ENCODE measurements at regions not wholly inside any gene's neighbourhood (a gene's known extent, or its start where the extent isn't known, plus 50 kb on each side); places are given as distances from the start of the nearest gene placed in this dataset.

- Mint-ChIP-seq H3K9me3 (peaks cover 8% of the 10 kb centered on the region), H3K4me1 (no peaks in the 10 kb centered on the region), H3K36me3 (ENCODE audit: low read depth) (no peaks in the 10 kb centered on the region), H3K27ac (no peak overlapping the region), H3K4me3 (no peak overlapping the region), H3K27me3 (no peaks in the 10 kb centered on the region)
- ATAC-seq (no peak), DNase-seq (no peak)
Observed at GRCh38 chr10:105785721-105786120, 1144.6 kb downstream of the SORCS3 start.

- DNase-seq (no peak), ATAC-seq (no peak)
- Mint-ChIP-seq H3K4me3 (no peak overlapping the region), H3K9me3 (peaks cover 8% of the 10 kb centered on the region), H3K36me3 (ENCODE audit: low read depth) (no peaks in the 10 kb centered on the region), H3K27ac (no peak overlapping the region), H3K4me1 (no peaks in the 10 kb centered on the region), H3K27me3 (no peaks in the 10 kb centered on the region)
Observed at GRCh38 chr10:105783936-105784483, 1142.9 kb downstream of the SORCS3 start.

DNA sequence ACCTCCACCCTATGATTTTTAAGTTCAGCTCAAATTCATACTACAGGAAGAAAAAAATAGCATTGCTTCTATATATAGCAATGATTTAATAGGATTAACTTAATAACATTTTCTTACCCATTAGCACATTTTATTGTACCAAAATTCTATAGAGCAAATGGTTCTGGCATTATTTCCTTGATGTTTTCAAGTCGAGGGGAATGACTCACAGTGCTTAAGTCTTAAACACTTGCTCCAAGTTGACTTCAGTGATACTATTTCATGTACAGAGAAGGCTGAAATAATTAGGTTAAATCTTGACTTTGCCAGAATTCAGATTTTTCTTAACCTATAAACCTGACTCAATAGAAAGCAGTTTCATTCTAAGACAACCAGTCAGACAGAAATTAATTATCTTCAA is 1133.8 kb downstream of the SORCS3 start:
- no peak overlapping the region for H3K27ac Mint-ChIP-seq
- H3K36me3 Mint-ChIP-seq (ENCODE audit: low read depth), result no peaks in the 10 kb centered on the region
- DNase-seq (no peak), ATAC-seq (no peak)
- no peaks in the 10 kb centered on the region for H3K9me3 Mint-ChIP-seq
- H3K4me1 Mint-ChIP-seq, result no peaks in the 10 kb centered on the region
- no peak overlapping the region for H3K4me3 Mint-ChIP-seq
- no peaks in the 10 kb centered on the region for H3K27me3 Mint-ChIP-seq

DNA sequence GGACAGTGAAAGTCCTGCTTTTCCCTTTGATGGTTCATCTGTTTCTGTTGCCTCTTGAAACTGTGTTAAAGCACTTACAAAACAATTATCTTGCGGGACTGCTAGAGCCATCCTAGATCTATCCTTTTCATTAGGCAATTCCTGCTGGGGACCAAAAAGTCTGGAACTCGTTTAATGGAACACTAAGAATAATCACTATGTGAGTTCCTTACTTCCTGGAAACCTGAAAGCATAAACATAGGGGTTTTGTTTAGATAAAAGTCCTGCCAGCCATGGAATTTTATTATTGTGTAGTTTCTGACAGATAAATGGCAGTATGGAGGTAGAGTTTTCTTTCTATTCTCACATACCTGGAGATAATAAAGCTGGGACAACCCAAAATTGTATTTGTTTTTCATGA is 1133.3 kb downstream of the SORCS3 start:
- H3K4me3 Mint-ChIP-seq, result no peak overlapping the region
- H3K27me3 Mint-ChIP-seq, result no peaks in the 10 kb centered on the region
- no peak overlapping the region for H3K27ac Mint-ChIP-seq
- no peak for DNase-seq
- no peaks in the 10 kb centered on the region for H3K36me3 Mint-ChIP-seq (ENCODE audit: low read depth)
- H3K9me3 Mint-ChIP-seq, result no peaks in the 10 kb centered on the region
- no peak for ATAC-seq
- no peaks in the 10 kb centered on the region for H3K4me1 Mint-ChIP-seq

DNA sequence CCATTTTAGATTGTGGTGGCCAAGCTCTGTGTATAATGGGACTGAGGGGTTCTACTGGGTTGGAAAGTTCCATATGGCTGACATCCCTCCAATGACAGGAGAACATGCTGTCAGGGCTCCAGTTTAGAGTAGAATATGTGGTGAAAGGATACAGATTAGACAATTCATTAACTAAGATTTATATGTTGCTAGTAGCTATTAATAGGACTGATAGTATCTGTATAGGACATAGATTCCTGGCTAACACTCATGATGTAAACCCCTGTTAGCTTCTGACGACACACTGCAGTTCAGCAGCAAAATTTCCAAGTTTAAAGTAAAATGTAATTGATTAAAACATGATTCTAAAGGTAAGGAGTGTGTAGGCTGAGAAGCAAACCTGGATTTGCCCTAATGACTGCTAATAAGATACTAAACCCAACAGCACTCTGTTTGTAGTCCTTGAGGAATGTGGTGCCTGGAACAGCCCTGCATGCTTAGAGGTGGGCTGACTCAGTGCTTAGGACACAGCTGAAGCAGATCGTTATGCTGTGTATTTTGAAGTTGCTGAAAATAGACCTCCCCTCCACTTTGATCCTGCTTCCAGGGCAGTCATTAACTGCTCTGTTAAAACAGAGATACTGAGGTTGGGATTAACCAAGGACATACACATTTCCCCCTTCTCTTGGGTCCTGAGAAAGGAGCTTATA is 1129.6 kb downstream of the SORCS3 start:
- DNase-seq (no peak), ATAC-seq (no peak)
- no peaks in the 10 kb centered on the region for H3K36me3 Mint-ChIP-seq (ENCODE audit: low read depth)
- H3K4me1 Mint-ChIP-seq, result no peaks in the 10 kb centered on the region
- H3K27me3 Mint-ChIP-seq, result no peaks in the 10 kb centered on the region
- no peaks in the 10 kb centered on the region for H3K9me3 Mint-ChIP-seq
- no peak overlapping the region for H3K27ac Mint-ChIP-seq
- no peak overlapping the region for H3K4me3 Mint-ChIP-seq

- no peaks in the 10 kb centered on the region for H3K4me1 Mint-ChIP-seq
- H3K4me3 Mint-ChIP-seq, result no peak overlapping the region
- no peaks in the 10 kb centered on the region for H3K27me3 Mint-ChIP-seq
- H3K9me3 Mint-ChIP-seq, result no peaks in the 10 kb centered on the region
- no peaks in the 10 kb centered on the region for H3K36me3 Mint-ChIP-seq (ENCODE audit: low read depth)
- DNase-seq, result no peak
- no peak overlapping the region for H3K27ac Mint-ChIP-seq
- no peak for ATAC-seq
Observed at GRCh38 chr10:105769248-105770184, 1128.4 kb downstream of the SORCS3 start.

DNA sequence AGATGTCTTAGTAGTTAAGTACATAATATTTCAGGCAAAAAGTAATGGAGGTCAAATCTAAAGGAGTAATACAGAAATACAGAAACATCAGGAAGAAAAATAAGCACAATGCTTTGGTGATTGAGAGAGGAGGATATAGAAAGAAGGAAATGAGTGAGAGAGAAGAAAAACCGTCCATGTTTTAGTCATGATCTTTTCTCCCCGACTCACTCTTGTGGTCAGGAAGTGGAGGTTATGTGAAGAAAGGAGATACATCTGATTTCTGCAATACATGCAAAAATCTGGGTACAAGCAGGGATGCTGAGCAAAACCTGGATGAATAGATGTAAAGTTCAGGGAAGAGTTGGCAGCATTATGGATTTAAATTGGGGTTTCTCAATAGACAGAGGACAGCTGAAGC is 1122.5 kb downstream of the SORCS3 start:
- H3K4me1 Mint-ChIP-seq, result no peaks in the 10 kb centered on the region
- H3K27ac Mint-ChIP-seq, result no peak overlapping the region
- H3K36me3 Mint-ChIP-seq (ENCODE audit: low read depth), result no peaks in the 10 kb centered on the region
- H3K4me3 Mint-ChIP-seq, result no peak overlapping the region
- DNase-seq, result no peak
- peaks cover 6% of the 10 kb centered on the region for H3K27me3 Mint-ChIP-seq
- ATAC-seq, result no peak
- H3K9me3 Mint-ChIP-seq, result no peaks in the 10 kb centered on the region

DNA sequence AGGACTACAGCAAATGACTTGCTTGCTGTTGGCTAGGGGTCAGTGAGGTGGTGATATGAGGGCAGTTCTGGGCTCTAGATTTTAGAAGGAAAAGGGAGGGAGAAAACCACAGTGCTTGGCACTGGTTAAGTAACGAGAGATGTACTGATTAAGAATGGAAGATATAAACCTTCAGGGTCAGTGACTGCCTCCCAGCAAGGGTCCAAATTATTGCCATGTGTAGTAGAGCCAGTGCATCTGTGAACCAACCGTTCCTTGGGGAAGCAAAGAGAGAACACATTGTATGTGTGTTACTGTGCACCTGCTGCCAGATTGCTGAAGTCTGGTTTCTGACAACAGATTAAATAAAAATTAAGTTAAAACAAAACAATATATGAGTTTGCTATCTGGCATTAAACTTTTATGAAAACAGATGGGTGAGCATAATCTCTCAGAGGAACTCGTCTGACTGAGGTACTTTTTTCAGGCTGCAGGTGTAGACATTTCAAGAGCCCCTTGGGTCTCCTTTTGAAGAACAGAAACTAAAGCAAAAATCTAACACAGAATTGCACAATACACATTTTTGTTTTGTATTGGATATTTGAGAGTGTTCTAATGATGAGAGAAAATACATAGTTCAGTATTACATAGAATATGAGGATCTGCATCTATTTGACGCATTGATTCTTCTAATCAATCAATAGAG is 1120.6 kb downstream of the SORCS3 start:
- Mint-ChIP-seq H3K27ac (no peak overlapping the region), H3K27me3 (peaks cover 6% of the 10 kb centered on the region), H3K36me3 (ENCODE audit: low read depth) (no peaks in the 10 kb centered on the region), H3K4me1 (no peaks in the 10 kb centered on the region), H3K9me3 (no peaks in the 10 kb centered on the region), H3K4me3 (no peak overlapping the region)
- ATAC-seq, result no peak
- DNase-seq, result no peak

DNA sequence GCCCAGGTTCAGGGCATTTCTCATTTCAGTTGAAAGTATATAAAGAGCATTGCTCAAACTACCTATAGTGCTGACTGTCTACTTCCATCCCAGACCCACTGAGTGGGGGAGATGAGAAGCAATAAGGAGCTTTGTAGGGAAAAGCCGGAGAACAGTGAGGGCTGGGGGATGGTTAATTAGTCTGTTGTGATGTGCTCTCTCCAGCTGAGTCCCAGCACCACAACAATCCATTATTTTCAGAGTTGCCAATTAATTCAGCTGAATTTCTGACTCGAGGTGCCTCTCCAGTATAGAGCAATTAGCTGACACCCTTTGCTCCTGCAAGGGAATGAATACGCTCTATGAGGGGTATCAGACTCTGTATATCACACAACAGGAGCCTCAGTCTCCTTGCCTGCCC is 1118.6 kb downstream of the SORCS3 start:
- DNase-seq (no peak), ATAC-seq (no peak)
- Mint-ChIP-seq H3K4me1 (no peaks in the 10 kb centered on the region), H3K4me3 (no peak overlapping the region), H3K9me3 (no peaks in the 10 kb centered on the region), H3K27me3 (peaks cover 6% of the 10 kb centered on the region), H3K36me3 (ENCODE audit: low read depth) (no peaks in the 10 kb centered on the region), H3K27ac (no peak overlapping the region)

DNA sequence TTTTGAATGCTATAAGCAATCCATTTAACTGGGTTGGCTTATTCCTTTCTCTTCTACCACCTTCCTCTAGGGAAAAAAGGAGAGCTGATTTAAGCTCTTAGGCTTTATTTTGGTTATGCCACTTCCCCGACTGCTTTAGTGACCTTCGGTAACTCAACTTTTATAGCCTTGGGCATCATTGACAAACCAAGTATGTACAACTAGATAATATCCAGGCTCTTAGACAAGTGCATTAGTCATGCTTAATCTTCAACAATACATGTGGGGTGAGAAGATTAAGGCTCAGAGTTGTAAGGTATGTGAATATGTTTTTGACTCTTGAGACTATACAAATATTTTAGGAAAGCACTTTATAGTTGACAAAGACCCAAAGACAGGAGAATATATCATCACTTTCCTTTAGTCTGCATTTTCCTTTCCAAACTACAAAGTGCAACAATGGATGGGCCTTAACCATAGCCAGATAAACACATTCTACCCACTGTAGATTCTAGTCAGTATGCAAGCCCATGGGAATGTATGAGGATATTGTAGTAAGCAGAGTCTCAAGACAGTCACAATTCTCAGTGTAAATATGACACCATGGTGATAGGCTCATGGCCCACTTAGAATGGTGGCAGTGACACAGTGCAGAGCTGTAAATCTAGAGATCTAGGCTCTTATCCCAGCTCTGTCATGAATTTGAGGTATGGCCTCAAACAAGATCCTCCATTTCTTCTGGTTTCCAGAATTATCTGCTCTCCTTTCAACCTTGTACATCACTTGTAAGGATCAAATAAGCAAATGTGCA is 1117.3 kb downstream of the SORCS3 start:
- DNase-seq, result no peak

GRCh38 chr10:105757302-105757701 is 1116.2 kb downstream of the SORCS3 start:
- Mint-ChIP-seq H3K4me1 (no peaks in the 10 kb centered on the region), H3K27ac (no peak overlapping the region), H3K9me3 (no peaks in the 10 kb centered on the region), H3K27me3 (peaks cover 3% of the 10 kb centered on the region), H3K36me3 (ENCODE audit: low read depth) (no peaks in the 10 kb centered on the region), H3K4me3 (no peak overlapping the region)
- ATAC-seq, result no peak
- no peak for DNase-seq

More for the DNA sequence above, 1117.3 kb downstream of the SORCS3 start:
- Mint-ChIP-seq H3K27ac (no peak overlapping the region), H3K4me3 (no peak overlapping the region), H3K4me1 (no peaks in the 10 kb centered on the region), H3K27me3 (peaks cover 4% of the 10 kb centered on the region), H3K9me3 (no peaks in the 10 kb centered on the region), H3K36me3 (ENCODE audit: low read depth) (no peaks in the 10 kb centered on the region)
- ATAC-seq, result no peak

DNA sequence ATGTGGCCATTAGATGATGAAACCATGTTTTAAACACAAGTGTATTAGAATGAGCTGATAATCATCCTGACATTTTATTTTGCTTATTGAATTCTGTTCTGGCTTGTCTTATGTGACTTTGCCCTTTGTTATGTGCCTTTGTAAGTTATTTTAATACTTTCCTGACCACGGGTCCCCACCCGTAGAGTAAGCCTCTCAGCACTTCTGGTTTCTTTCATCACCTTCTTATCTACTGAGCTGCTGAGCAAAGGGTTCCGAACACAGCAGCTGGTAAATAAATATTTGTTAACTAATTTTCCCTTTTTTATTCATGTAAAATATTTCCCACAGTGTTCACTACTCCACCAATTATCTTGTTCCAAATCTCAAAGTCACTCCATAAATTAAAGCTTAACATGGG is 1115.3 kb downstream of the SORCS3 start:
- no peak overlapping the region for H3K27ac Mint-ChIP-seq
- no peaks in the 10 kb centered on the region for H3K9me3 Mint-ChIP-seq
- DNase-seq, result no peak
- no peaks in the 10 kb centered on the region for H3K4me1 Mint-ChIP-seq
- no peak for ATAC-seq
- H3K27me3 Mint-ChIP-seq, result peaks cover under 1% of the 10 kb centered on the region
- no peaks in the 10 kb centered on the region for H3K36me3 Mint-ChIP-seq (ENCODE audit: low read depth)
- H3K4me3 Mint-ChIP-seq, result no peak overlapping the region

DNA sequence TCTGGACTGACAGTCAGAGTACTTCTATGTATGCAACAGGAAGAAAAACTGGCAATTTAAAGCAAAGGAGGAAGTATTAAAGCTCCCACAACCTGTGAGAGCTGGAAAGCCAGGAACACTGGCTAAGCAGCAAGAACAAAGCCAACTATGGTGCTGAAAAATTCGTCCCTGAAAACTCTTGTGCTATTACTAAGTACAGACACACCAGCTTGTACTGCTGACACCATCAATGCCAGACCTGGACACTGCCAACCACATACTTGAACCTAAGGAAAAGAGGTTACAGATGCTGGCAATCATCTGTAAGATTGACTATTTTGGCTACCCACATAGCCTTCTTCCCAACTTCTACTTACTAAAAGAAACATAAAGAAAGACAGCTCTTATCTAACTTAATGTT is 1110.6 kb downstream of the SORCS3 start:
- Mint-ChIP-seq H3K36me3 (ENCODE audit: low read depth) (no peaks in the 10 kb centered on the region), H3K9me3 (peaks cover 4% of the 10 kb centered on the region), H3K27ac (no peak overlapping the region), H3K4me1 (no peaks in the 10 kb centered on the region), H3K27me3 (no peaks in the 10 kb centered on the region), H3K4me3 (no peak overlapping the region)
- no peak for DNase-seq
- ATAC-seq, result no peak

- no peak for DNase-seq
- Mint-ChIP-seq H3K36me3 (ENCODE audit: low read depth) (no peaks in the 10 kb centered on the region), H3K4me1 (no peaks in the 10 kb centered on the region), H3K27me3 (no peaks in the 10 kb centered on the region), H3K27ac (no peak overlapping the region), H3K4me3 (no peak overlapping the region), H3K9me3 (peaks cover 13% of the 10 kb centered on the region)
- ATAC-seq, result no peak
Observed at GRCh38 chr10:105745596-105746148, 1104.6 kb downstream of the SORCS3 start.
